ENCODE measurements at regions not wholly inside any gene's neighbourhood (a gene's known extent, or its start where the extent isn't known, plus 50 kb on each side); places are given as distances from the start of the nearest gene placed in this dataset.

- DNase-seq (ENCODE audit: low read depth), result no peak
These were observed 87.4 kb upstream of the BACE2 start for GRCh38 chr21:41080485-41081121.

- no peak for DNase-seq (ENCODE audit: low read depth)
These were observed 81.4 kb upstream of the BACE2 start for GRCh38 chr21:41086569-41086968.

- no peak for DNase-seq (ENCODE audit: low read depth)
These were observed 77.0 kb upstream of the BACE2 start for GRCh38 chr21:41090981-41091380.

- no peak for DNase-seq (ENCODE audit: low read depth)
These were observed 76.3 kb upstream of the BACE2 start for GRCh38 chr21:41091616-41092015.

GRCh38 chr21:41092312-41092711 is 75.6 kb upstream of the BACE2 start:
- DNase-seq (ENCODE audit: low read depth), result no peak

DNA sequence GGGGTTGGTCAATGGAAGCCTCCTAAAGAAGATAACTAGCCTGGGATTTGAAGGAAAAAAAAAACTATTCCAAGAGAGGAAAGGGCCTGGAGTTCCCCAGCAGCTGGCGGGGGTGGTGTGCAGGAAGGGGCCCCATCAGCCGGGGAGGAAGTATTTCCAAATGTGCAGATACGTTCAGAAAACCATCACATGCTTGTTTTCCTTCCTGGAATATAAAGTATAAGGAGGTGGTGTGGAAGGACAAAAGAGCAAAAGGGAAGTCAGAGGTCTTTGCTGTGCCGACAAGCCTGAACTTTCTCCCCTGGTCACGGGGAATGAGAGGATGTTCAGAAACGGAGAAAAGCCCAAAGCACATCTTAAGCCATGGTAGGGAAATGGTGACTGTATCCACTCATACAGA is 72.0 kb upstream of the BACE2 start:
- DNase-seq (ENCODE audit: low read depth), result no peak

DNA sequence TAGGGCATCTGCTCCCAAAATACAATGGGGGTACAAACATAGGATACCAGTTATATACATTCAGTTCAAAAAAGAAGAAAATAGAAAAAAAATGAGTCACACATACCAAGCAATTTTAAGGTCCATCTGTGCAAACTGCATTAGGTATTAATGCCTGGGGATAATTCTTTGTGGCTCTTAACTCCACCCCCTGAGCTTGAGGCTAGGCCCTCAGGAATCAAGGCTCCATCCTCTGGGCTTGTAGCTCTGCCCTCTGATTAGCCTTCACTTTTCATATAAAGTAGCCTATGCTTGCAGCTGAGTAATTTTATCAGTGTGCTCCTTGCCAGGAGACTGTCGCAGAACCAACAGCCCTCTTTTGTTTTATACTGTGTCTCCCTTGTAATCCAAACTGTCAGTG is 69.9 kb upstream of the BACE2 start:
- DNase-seq (ENCODE audit: low read depth), result no peak

DNA sequence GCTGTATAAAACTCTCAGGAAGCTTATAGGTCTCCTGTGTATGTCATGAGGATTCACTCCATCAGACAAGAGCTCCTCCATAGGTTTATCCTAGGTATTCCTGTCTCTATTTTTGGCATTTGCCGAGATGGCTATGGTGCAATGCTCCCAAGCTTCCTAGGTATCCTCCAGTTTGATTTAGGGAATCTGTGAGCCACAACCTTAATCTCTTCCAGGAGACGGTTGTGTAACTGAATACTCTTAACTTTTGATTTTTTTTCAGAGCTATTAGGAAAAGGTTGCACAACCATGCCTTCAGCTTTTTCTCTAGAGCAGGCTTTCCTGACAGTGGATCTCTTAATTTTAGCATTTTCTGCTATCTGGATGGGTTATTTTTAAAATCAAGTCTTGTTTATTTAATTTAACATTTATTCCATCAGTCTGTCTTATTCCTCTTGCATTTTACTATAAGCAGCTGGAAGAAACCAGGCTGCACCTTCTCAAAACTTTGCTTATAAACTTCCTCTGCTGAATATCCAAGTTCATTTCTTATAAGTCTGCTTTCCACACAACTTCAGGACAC is 69.4 kb upstream of the BACE2 start:
- DNase-seq (ENCODE audit: low read depth), result no peak

DNA sequence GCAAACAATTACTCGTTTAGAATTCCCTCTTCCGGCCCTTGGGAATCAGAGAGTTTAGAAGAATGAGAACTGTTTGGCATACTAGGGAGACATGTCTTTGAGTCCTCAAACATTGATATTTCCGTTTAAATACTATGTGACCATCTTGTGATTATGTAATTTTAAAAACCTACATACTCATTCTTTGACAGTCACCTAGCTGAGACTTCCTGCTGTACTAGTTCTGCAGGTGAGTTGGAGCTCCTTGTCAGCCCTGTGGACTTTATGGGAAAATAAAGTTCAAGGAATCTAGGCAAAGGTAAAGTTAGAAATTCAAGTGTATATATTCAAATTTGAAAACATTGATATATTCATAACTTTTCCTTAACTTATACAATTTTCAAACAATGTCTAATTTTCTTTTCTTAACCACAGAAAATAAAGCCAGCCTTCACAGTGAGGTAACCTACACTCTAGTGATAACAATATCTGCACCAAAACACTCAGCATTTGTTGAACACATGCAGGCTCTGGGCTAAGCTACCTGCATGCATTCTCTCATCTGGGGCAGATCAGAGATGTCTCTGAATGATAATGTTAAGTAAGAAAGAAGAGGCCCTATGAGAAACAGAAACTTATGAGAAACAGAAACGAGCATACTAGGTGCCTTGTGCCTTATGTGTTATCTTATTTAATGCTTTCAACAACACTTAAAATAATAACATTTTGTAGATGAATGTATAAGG is 67.0 kb upstream of the BACE2 start:
- no peak for DNase-seq (ENCODE audit: low read depth)

DNA sequence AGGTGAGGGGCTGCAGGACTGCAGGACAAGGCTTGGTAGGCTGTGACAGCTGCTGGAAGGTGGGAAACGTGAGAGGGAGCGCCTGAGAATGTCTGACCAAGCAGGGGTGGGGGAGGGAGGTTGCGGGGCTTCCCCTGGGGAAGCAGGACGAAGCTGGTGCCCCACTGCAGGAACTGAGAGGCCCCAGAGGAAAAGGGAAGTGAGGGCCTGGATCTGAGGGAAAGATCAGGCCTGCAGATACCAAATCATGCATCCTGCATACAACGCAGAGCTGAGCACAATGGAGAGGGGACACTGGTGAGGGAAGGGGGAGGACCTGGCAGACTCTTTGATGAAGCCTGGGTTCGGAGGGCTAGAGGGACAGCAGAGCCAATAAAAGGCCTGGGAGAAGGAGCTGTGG is 65.7 kb upstream of the BACE2 start:
- DNase-seq (ENCODE audit: low read depth), result no peak

GRCh38 chr21:41107602-41108001 is 60.4 kb upstream of the BACE2 start:
- DNase-seq (ENCODE audit: low read depth), result no peak

DNA sequence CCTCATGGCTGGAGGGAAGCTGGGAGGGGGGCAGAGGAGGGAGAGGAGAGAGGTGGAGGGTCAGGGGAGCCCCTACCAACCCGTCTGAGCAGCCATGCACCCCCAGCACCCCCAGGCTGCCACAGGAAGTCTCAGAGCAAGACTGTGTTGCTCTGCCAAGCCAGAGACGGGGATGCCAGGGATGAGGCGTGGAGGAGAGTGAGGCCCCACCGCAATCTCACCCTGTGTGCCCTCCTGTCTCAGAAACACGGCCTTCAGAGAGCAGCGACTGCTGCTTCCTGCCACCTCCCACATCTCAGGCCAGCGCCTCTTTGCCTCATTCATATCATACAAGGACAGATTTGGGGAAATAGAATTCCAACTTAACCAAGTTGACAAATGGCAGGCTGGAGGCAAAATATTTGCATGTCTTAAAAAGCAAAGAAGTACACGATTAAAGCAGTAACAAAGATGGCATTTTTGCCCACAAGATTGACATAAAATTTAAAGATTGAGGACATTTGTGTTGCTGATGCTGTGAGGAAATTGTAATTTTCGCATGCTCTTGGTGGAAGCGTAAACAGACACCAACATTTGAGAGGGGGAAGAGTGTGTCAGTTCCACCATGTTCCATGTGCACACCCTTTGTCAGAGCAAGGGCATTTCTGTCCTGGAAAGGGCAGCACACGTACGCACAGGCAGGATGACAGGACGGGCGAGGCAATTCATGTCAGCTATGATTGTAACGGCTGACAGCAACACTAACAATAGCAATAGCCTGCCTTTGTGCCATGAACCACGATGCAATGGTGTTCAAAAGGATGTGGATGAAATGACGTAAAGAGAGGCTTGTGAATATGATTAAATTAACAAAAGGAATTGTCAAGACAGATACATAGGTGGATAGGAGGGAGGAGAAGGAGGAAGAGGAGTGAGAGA is 59.0 kb upstream of the BACE2 start:
- no peak for DNase-seq (ENCODE audit: low read depth)

DNA sequence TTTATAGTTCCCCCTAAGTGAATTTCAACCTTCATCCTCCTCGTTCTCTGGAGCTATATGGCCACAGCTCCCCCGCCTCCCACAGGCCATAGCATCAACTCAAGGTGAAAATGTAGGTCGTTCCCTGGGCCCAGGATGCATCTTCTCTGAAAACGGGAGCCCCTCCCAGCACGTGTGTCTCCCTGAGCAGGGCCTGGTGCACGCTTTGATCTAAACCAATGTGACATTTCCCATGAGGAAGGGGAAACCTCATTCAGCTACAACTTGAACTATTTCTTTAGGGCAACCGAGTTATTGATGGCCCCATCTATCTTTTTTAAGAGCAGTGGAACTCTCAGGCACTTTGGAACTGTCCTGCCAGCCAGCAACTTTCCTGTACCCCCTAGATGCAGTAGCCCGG is 57.8 kb upstream of the BACE2 start:
- DNase-seq (ENCODE audit: low read depth), result no peak

GRCh38 chr21:41110664-41111063 is 57.3 kb upstream of the BACE2 start:
- no peak for DNase-seq (ENCODE audit: low read depth)

DNA sequence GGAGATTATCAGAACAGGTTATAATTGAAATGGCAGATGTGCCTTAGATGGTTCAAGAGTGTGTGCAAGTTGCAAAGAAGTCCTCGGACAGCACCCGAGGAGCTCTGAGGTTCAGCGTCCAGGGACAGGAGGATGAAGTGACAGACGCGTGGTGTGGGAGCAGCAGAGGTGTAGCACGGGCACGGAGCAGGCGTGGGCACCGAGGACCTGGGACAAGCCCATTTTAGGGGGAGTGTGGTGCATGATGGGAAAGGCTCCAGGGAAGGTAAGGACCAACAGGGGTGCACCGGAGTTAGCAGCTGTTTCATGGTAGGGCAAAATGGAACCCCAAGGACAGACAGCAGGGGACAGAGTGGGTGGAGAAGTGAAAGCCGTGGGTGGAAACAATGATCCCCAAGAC is 56.3 kb upstream of the BACE2 start:
- DNase-seq (ENCODE audit: low read depth), result no peak

DNA sequence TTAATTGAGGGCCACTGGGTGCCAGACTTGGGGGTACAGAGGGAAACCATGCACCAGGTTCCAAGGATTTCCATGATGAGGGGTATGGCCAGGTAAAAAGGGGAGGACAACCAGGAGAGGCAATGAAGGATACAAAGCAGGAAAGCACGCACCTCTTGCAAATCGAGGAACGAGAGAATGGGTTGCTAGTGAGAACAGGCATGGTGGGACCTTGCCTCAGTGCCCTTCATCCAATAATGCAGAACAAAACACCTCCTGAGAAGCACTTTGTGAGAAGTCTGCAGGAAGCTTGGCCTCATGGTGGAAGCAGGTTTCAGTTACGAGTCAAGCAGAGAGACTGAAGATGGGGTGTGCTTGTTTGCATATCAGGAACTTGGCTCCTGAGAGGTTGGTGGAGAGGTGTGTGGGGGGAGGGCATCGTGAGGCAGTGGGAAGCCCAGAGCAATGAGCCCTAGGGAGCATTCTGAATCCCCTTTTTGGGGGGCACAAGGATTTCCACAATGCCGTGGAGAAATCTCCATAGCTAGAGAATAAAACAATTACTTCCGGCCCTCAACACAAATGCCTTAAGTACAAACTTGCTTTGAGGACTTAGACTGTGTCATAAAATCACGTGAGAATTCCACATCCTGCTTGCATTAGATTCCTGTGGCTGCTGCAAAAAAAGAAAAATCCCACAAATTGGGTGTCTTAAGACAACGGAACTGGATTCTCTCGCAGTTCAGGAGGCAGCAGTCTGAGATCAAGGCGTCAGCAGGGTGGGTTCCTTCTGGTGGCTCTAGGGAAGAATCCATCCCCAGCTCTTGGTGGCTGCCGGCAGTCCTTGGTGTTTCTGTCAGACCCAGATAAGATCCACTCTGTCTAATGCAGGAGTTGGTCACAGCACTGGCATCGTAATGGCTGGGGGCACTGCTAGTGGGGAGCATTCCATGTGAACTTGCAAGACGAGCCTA is 54.9 kb upstream of the BACE2 start:
- DNase-seq (ENCODE audit: low read depth), result peak; percentile 21

GRCh38 chr21:41115851-41116250 is 52.1 kb upstream of the BACE2 start:
- DNase-seq (ENCODE audit: low read depth), result no peak
